Activated CD8-positive, alpha-beta T cell treated with anti-CD3 and anti-CD28 coated beads for 36 hours (primary cell): ENCODE measurements at regions not wholly inside any gene's neighbourhood (a gene's known extent, or its start where the extent isn't known, plus 50 kb on each side); places are given as distances from the start of the nearest gene placed in this dataset.
"Not testable (repeated sequence)": the region's sequence is repeated elsewhere in the genome, so short reads cannot be mapped to it uniquely, and the experiment has no call there.

Experiments used
- ATAC-seq: fragments of 200-7000 bp; cut with Tn5 transposase; one replicate; pipeline ENCODE4 v1.10.0; 2021; ENCODE audit warnings: mild to moderate bottlenecking, moderate library complexity
- CTCF ChIA-PET: fragments of 350-600 bp; sonication (Branson Sonifier 250); formaldehyde crosslinking; loops from one replicate; lab custom pipeline; 2021; ENCODE audit warnings: antibody characterized with exemption; lab: Charles Lee
- POLR2A ChIA-PET: fragments of 350-600 bp; sonication (Branson Sonifier 250); formaldehyde crosslinking; loops from one replicate; lab custom pipeline; 2021; ENCODE audit warnings: antibody characterized with exemption; lab: Charles Lee
- DNase-seq: peaks from one replicate; pipeline ENCODE4 v3.0.0-alpha.2; 2020
- H3K27ac Mint-ChIP-seq: one replicate; pipeline ENCODE4 v1.8.0; 2021; ENCODE audit warnings: mild to moderate bottlenecking, mixed read lengths
- H3K27me3 Mint-ChIP-seq: one replicate; pipeline ENCODE4 v1.8.0; 2021; ENCODE audit warnings: mixed read lengths
- H3K36me3 Mint-ChIP-seq: one replicate; pipeline ENCODE4 v1.8.0; 2021; ENCODE audit warnings: low read depth, mixed read lengths
- H3K4me1 Mint-ChIP-seq: one replicate; pipeline ENCODE4 v1.8.0; 2021; ENCODE audit warnings: low read depth, mixed read lengths
- H3K4me3 Mint-ChIP-seq: one replicate; pipeline ENCODE4 v1.8.0; 2021; ENCODE audit warnings: mild to moderate bottlenecking, moderate library complexity, mixed read lengths
- H3K9me3 Mint-ChIP-seq: one replicate; pipeline ENCODE4 v1.8.0; 2021; ENCODE audit warnings: mixed read lengths
- CTCF ChIP-seq: fragments of 200-600 bp; IDR thresholded peaks from one replicate; pipeline ENCODE4 v1.8.0; 2022; ENCODE audit warnings: antibody characterized with exemption, mild to moderate bottlenecking
- intact Hi-C: fragments of 100-400 bp; cut with micrococcal nuclease; formaldehyde crosslinking; loops from one replicate; pipeline ENCODE4 v1.10.0; 2022

GRCh38 chr21:17697473-17697872 is 84.8 kb upstream of the BTG3 start:
- ChIA-PET POLR2A (no interaction called here), CTCF (interaction anchor here (1.1 to 1.4 kb wide), 2 partner anchors 9 to 227 kb away, joined by 3 to 4 read pairs; no protein-coding TSS in a partner anchor)
- no peak for TF ChIP-seq CTCF
- H3K9me3 Mint-ChIP-seq = peaks cover 7% of the 10 kb centered on the region
- no peaks in the 10 kb centered on the region for H3K36me3 Mint-ChIP-seq
- peaks cover 13% of the 10 kb centered on the region for H3K4me1 Mint-ChIP-seq
- intact Hi-C loops = no loop called here
- H3K27ac Mint-ChIP-seq = no peak overlapping the region
- H3K4me3 Mint-ChIP-seq = no peak overlapping the region
- DNase-seq (no peak), ATAC-seq (peak; percentile 39)
- H3K27me3 Mint-ChIP-seq = no peaks in the 10 kb centered on the region

GRCh38 chr21:17694416-17694815 is 81.7 kb upstream of the BTG3 start:
- H3K27ac Mint-ChIP-seq, DNase-seq, H3K27me3 Mint-ChIP-seq, ATAC-seq, H3K9me3 Mint-ChIP-seq, H3K4me3 Mint-ChIP-seq, H3K36me3 Mint-ChIP-seq, CTCF ChIA-PET, POLR2A ChIA-PET: not testable (repeated sequence)
- H3K4me1 Mint-ChIP-seq = peaks cover 12% of the 10 kb centered on the region
- intact Hi-C loops = loop anchor here (5.0 kb wide), 1 partner anchor 83 kb away; no protein-coding TSS in a partner anchor

- ATAC-seq (no peak), DNase-seq (no peak)
- ChIA-PET CTCF (no interaction called here), POLR2A (no interaction called here)
- no peak overlapping the region for H3K27ac Mint-ChIP-seq
- intact Hi-C loops = loop anchor here (5.0 kb wide), 1 partner anchor 84 kb away; no protein-coding TSS in a partner anchor
- no peaks in the 10 kb centered on the region for H3K36me3 Mint-ChIP-seq
- H3K27me3 Mint-ChIP-seq = no peaks in the 10 kb centered on the region
- H3K4me3 Mint-ChIP-seq = no peak overlapping the region
- no peak for TF ChIP-seq CTCF
- peaks cover 7% of the 10 kb centered on the region for H3K9me3 Mint-ChIP-seq
- H3K4me1 Mint-ChIP-seq = peaks cover 16% of the 10 kb centered on the region
Measured at GRCh38 chr21:17693801-17694200, 81.1 kb upstream of the BTG3 start.

- ATAC-seq (no peak), DNase-seq (no peak)
- CTCF ChIA-PET = interaction anchor here (1.1 to 5.4 kb wide), 7 partner anchors 9 to 235 kb away, joined by 3 to 37 read pairs (median 4); no protein-coding TSS in a partner anchor
- peaks cover 3% of the 10 kb centered on the region for H3K9me3 Mint-ChIP-seq
- POLR2A ChIA-PET = interaction anchor here (0.9 kb wide), 1 partner anchor 116 kb away, joined by 3 read pairs; no protein-coding TSS in a partner anchor
- H3K4me1 Mint-ChIP-seq = peaks cover 28% of the 10 kb centered on the region
- intact Hi-C loops = loop anchor here (5.0 kb wide), 1 partner anchor 87 kb away; no protein-coding TSS in a partner anchor
- no peak for TF ChIP-seq CTCF
- H3K27me3 Mint-ChIP-seq = no peaks in the 10 kb centered on the region
- H3K27ac Mint-ChIP-seq = no peak overlapping the region
- H3K36me3 Mint-ChIP-seq = peaks cover 2% of the 10 kb centered on the region
- no peak overlapping the region for H3K4me3 Mint-ChIP-seq
Measured at GRCh38 chr21:17690078-17690494, 77.4 kb upstream of the BTG3 start.

GRCh38 chr21:17688912-17689874 is 76.5 kb upstream of the BTG3 start:
- peak; percentile 36 for TF ChIP-seq CTCF
- ATAC-seq = peak; percentile 39
- H3K27me3 Mint-ChIP-seq = no peaks in the 10 kb centered on the region
- peaks cover 27% of the 10 kb centered on the region for H3K4me1 Mint-ChIP-seq
- peak; percentile 72 for DNase-seq
- intact Hi-C loops = no loop called here
- peak overlapping the region; percentile 20 for H3K27ac Mint-ChIP-seq
- H3K9me3 Mint-ChIP-seq = peaks cover 3% of the 10 kb centered on the region
- POLR2A ChIA-PET = interaction anchor here (0.9 to 2.0 kb wide), 2 partner anchors 87 to 117 kb away, joined by 3 to 6 read pairs; no protein-coding TSS in a partner anchor
- CTCF ChIA-PET = interaction anchor here (0.7 to 5.4 kb wide), 23 partner anchors 8 to 272 kb away, joined by 3 to 37 read pairs (median 3); no protein-coding TSS in a partner anchor
- peaks cover 2% of the 10 kb centered on the region for H3K36me3 Mint-ChIP-seq
- no peak overlapping the region for H3K4me3 Mint-ChIP-seq
